ENCODE measurements at regions not wholly inside any gene's neighbourhood (a gene's known extent, or its start where the extent isn't known, plus 50 kb on each side); places are given as distances from the start of the nearest gene placed in this dataset.

- H3K9me3 ChIP-seq: no peaks in the 10 kb centered on the region
- no peaks in the 10 kb centered on the region for H3K36me3 ChIP-seq
- no peaks in the 10 kb centered on the region for H3K4me1 ChIP-seq
- H3K27me3 ChIP-seq: no peaks in the 10 kb centered on the region
- H3K4me3 ChIP-seq: no peak overlapping the region
- no peak overlapping the region for H3K27ac ChIP-seq
- no peak for DNase-seq (ENCODE audit: low spot score in 2 of 2)
- TF ChIP-seq CTCF (IDR thresholded peaks at IDR 0.05) (no peak), EP300 (IDR thresholded peaks at IDR 0.05) (no peak), POLR2A (IDR thresholded peaks at IDR 0.05) (no peak), POLR2AphosphoS5 (IDR thresholded peaks at IDR 0.05) (no peak)
- WGBS: 43% methylated on average over 1 of the region's 1 CpG
Measured at GRCh38 chr2:137769406-137769805, 194.9 kb upstream of the HNMT start.

GRCh38 chr2:137770166-137770565 lies 194.1 kb upstream of the HNMT start:
- Histone ChIP-seq H3K36me3 (no peaks in the 10 kb centered on the region), H3K4me1 (no peaks in the 10 kb centered on the region), H3K9me3 (no peaks in the 10 kb centered on the region), H3K4me3 (no peak overlapping the region), H3K27ac (no peak overlapping the region), H3K27me3 (no peaks in the 10 kb centered on the region)
- TF ChIP-seq CTCF (IDR thresholded peaks at IDR 0.05) (no peak), EP300 (IDR thresholded peaks at IDR 0.05) (no peak), POLR2AphosphoS5 (IDR thresholded peaks at IDR 0.05) (no peak), POLR2A (IDR thresholded peaks at IDR 0.05) (no peak)
- no peak for DNase-seq (ENCODE audit: low spot score in 2 of 2)
- 97% methylated on average over 1 of the region's 1 CpG for WGBS

- no peaks in the 10 kb centered on the region for H3K4me1 ChIP-seq
- H3K4me3 ChIP-seq: no peak overlapping the region
- no peak for TF ChIP-seq POLR2A (IDR thresholded peaks at IDR 0.05)
- no peak for TF ChIP-seq EP300 (IDR thresholded peaks at IDR 0.05)
- no peak for TF ChIP-seq CTCF (IDR thresholded peaks at IDR 0.05)
- no peak for TF ChIP-seq POLR2AphosphoS5 (IDR thresholded peaks at IDR 0.05)
- H3K27me3 ChIP-seq: no peaks in the 10 kb centered on the region
- DNase-seq (ENCODE audit: low spot score in 2 of 2): no peak
- no peaks in the 10 kb centered on the region for H3K36me3 ChIP-seq
- no peaks in the 10 kb centered on the region for H3K9me3 ChIP-seq
- no peak overlapping the region for H3K27ac ChIP-seq
- 84% methylated on average over 1 of the region's 1 CpG for WGBS
Measured at GRCh38 chr2:137771064-137771463, 193.2 kb upstream of the HNMT start.

GRCh38 chr2:137772451-137772850 lies 191.8 kb upstream of the HNMT start:
- no peaks in the 10 kb centered on the region for H3K36me3 ChIP-seq
- H3K27ac ChIP-seq: no peak overlapping the region
- no peak for TF ChIP-seq POLR2AphosphoS5 (IDR thresholded peaks at IDR 0.05)
- TF ChIP-seq EP300 (IDR thresholded peaks at IDR 0.05): no peak
- TF ChIP-seq CTCF (IDR thresholded peaks at IDR 0.05): no peak
- no peak for TF ChIP-seq POLR2A (IDR thresholded peaks at IDR 0.05)
- WGBS: 87% methylated on average over 3 of the region's 3 CpGs
- no peaks in the 10 kb centered on the region for H3K9me3 ChIP-seq
- H3K27me3 ChIP-seq: no peaks in the 10 kb centered on the region
- no peaks in the 10 kb centered on the region for H3K4me1 ChIP-seq
- no peak for DNase-seq (ENCODE audit: low spot score in 2 of 2)
- no peak overlapping the region for H3K4me3 ChIP-seq

- no peak for TF ChIP-seq POLR2A (IDR thresholded peaks at IDR 0.05)
- no peak for TF ChIP-seq EP300 (IDR thresholded peaks at IDR 0.05)
- no peak overlapping the region for H3K27ac ChIP-seq
- DNase-seq (ENCODE audit: low spot score in 2 of 2): no peak
- H3K4me1 ChIP-seq: no peaks in the 10 kb centered on the region
- H3K36me3 ChIP-seq: no peaks in the 10 kb centered on the region
- no peak overlapping the region for H3K4me3 ChIP-seq
- no peaks in the 10 kb centered on the region for H3K9me3 ChIP-seq
- no peaks in the 10 kb centered on the region for H3K27me3 ChIP-seq
- 26% methylated on average over 3 of the region's 3 CpGs for WGBS
Measured at GRCh38 chr2:137775529-137775928, 188.7 kb upstream of the HNMT start.

GRCh38 chr2:137776697-137777096 lies 187.6 kb upstream of the HNMT start:
- no peak for DNase-seq (ENCODE audit: low spot score in 2 of 2)
- TF ChIP-seq CTCF (IDR thresholded peaks at IDR 0.05) (no peak), POLR2AphosphoS5 (IDR thresholded peaks at IDR 0.05) (no peak), EP300 (IDR thresholded peaks at IDR 0.05) (no peak), POLR2A (IDR thresholded peaks at IDR 0.05) (no peak)
- Histone ChIP-seq H3K9me3 (no peaks in the 10 kb centered on the region), H3K4me1 (no peaks in the 10 kb centered on the region), H3K36me3 (no peaks in the 10 kb centered on the region), H3K4me3 (no peak overlapping the region), H3K27me3 (no peaks in the 10 kb centered on the region), H3K27ac (no peak overlapping the region)
- WGBS: 78% methylated on average over 3 of the region's 3 CpGs
